ENCODE measurements at regions not wholly inside any gene's neighbourhood (a gene's known extent, or its start where the extent isn't known, plus 50 kb on each side); places are given as distances from the start of the nearest gene placed in this dataset.

DNA sequence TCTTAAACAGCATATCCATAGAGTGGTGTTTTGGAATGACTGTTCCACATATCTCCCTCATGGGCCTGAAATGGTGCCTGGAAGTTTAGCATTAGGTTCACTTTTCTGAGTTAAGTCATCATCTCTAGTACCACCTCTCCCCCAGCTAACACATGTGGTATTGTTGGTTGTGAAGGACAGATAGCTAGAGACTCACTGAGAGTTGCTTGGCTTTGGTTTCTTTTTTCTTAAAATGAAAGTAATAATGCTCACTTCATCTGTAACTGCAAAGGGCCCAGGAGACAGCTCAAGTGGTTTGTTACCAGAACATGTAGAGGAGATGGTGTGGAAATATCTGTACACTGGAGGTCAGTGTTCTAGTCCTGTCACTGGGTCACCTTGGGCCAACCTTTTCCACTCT is 90.9 kb downstream of the EFNB1 start:
- ChIA-PET CTCF (no interaction called here), POLR2A (no interaction called here)
- H3K27me3 ChIP-seq (ENCODE audit: control insufficient read depth, insufficient read depth, low read length): no peaks in the 10 kb centered on the region
- TF ChIP-seq, protein P1, sequence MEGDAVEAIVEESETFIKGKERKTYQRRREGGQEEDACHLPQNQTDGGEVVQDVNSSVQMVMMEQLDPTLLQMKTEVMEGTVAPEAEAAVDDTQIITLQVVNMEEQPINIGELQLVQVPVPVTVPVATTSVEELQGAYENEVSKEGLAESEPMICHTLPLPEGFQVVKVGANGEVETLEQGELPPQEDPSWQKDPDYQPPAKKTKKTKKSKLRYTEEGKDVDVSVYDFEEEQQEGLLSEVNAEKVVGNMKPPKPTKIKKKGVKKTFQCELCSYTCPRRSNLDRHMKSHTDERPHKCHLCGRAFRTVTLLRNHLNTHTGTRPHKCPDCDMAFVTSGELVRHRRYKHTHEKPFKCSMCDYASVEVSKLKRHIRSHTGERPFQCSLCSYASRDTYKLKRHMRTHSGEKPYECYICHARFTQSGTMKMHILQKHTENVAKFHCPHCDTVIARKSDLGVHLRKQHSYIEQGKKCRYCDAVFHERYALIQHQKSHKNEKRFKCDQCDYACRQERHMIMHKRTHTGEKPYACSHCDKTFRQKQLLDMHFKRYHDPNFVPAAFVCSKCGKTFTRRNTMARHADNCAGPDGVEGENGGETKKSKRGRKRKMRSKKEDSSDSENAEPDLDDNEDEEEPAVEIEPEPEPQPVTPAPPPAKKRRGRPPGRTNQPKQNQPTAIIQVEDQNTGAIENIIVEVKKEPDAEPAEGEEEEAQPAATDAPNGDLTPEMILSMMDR (IDR thresholded peaks at IDR 0.05; ENCODE audit: insufficient read depth, low read depth, low read length): no peak
- no peak for DNase-seq (ENCODE audit: low read depth)
- no peak overlapping the region for H3K4me3 ChIP-seq (ENCODE audit: low read depth, low read length)
- no peaks in the 10 kb centered on the region for H3K36me3 ChIP-seq (ENCODE audit: control insufficient read depth, insufficient read depth, low read length)

GRCh38 chrX:68918202-68918601 is 89.4 kb downstream of the EFNB1 start:
- TF ChIP-seq, protein P1 (IDR thresholded peaks at IDR 0.05; ENCODE audit: insufficient read depth, low read depth, low read length): no peak

GRCh38 chrX:68917799-68918198 is 89.0 kb downstream of the EFNB1 start:
- no peak overlapping the region for H3K4me3 ChIP-seq (ENCODE audit: low read depth, low read length)
- DNase-seq (ENCODE audit: low read depth): no peak
- H3K36me3 ChIP-seq (ENCODE audit: control insufficient read depth, insufficient read depth, low read length): no peaks in the 10 kb centered on the region
- H3K27me3 ChIP-seq (ENCODE audit: control insufficient read depth, insufficient read depth, low read length): no peaks in the 10 kb centered on the region
- TF ChIP-seq, protein P1 (IDR thresholded peaks at IDR 0.05; ENCODE audit: insufficient read depth, low read depth, low read length): no peak
- POLR2A ChIA-PET: no interaction called here
- CTCF ChIA-PET: interaction anchor here (1.3 kb wide), 1 partner anchor 304 kb away, joined by 3 read pairs; no protein-coding TSS in a partner anchor

More at GRCh38 chrX:68918202-68918601, 89.4 kb downstream of the EFNB1 start:
- Histone ChIP-seq H3K27me3 (ENCODE audit: control insufficient read depth, insufficient read depth, low read length) (no peaks in the 10 kb centered on the region), H3K4me3 (ENCODE audit: low read depth, low read length) (no peak overlapping the region), H3K36me3 (ENCODE audit: control insufficient read depth, insufficient read depth, low read length) (no peaks in the 10 kb centered on the region)
- no peak for DNase-seq (ENCODE audit: low read depth)
- POLR2A ChIA-PET: no interaction called here
- CTCF ChIA-PET: interaction anchor here (1.3 kb wide), 1 partner anchor 304 kb away, joined by 3 read pairs; no protein-coding TSS in a partner anchor

DNA sequence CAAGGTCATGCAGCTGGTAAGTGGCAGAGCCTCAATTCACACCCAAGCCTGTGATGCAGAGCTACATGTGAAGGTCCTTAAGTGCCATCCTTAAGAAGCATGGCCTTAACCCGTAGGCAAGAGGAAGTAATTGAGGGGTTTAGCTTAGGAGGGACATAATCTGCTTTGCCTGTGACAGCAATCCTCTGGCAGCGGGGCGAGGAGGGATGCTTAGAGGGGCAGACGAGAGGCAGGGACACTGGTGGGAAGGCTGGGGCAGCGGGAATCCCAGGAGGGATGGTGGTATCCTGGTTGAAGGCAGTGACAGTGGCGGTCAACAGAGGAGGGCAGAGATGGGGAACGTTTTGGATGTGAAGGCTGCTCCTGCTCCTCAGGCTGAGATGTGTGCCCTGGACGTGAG is 88.1 kb downstream of the EFNB1 start:
- Histone ChIP-seq H3K27me3 (ENCODE audit: control insufficient read depth, insufficient read depth, low read length) (no peaks in the 10 kb centered on the region), H3K36me3 (ENCODE audit: control insufficient read depth, insufficient read depth, low read length) (no peaks in the 10 kb centered on the region), H3K4me3 (ENCODE audit: low read depth, low read length) (no peak overlapping the region)
- TF ChIP-seq, protein P1 (IDR thresholded peaks at IDR 0.05; ENCODE audit: insufficient read depth, low read depth, low read length): no peak
- ChIA-PET CTCF (no interaction called here), POLR2A (no interaction called here)
- no peak for DNase-seq (ENCODE audit: low read depth)

DNA sequence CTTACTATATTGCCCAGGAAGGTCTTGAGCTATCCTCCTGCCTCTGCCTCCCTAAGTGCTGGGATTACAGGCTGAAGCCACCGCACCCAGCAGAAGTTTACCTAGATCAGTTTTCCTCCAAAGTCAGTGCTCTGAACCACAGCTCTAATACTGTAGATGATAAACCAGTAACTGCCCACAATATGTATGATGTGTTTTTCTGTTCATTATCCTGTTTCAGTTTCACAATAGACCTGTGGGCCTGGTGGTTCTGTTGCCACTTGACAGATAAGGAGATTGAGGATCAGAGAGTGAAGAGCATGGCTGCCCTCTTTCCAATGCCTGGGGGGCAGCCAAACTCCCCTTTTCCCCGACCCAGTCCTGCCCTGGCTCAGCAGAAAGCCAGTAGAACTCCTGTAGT is 87.0 kb downstream of the EFNB1 start:
- ChIA-PET POLR2A (no interaction called here), CTCF (no interaction called here)
- H3K36me3 ChIP-seq (ENCODE audit: control insufficient read depth, insufficient read depth, low read length): no peaks in the 10 kb centered on the region
- TF ChIP-seq, protein P1 (IDR thresholded peaks at IDR 0.05; ENCODE audit: insufficient read depth, low read depth, low read length): no peak
- H3K27me3 ChIP-seq (ENCODE audit: control insufficient read depth, insufficient read depth, low read length): no peaks in the 10 kb centered on the region
- DNase-seq (ENCODE audit: low read depth): no peak
- no peak overlapping the region for H3K4me3 ChIP-seq (ENCODE audit: low read depth, low read length)

Data from BJ (cell line).